ENCODE measurements at regions not wholly inside any gene's neighbourhood (a gene's known extent, or its start where the extent isn't known, plus 50 kb on each side); places are given as distances from the start of the nearest gene placed in this dataset.

DNA sequence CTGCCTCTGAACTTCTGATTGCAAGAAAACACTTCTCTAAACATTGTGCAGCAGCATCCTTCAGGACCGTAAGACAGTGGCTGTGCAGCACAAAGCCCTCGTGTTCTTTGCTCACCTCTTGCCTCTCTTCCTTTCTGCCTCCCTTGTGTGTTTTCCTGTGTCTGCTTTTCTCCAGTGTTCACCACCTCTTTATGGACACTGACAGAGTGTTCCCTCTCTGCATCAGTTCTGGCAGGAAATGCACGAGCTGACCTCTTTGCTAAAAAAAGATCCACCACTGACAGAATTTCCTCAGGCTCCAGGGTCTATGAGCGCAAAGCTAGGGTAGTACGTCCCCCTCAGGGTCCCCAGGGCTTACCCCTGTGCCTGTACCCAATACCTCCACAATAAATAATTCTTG lies 74.3 kb downstream of the C5orf15 start:
- Histone ChIP-seq H3K27me3 (ENCODE audit: control insufficient read depth, low read length) (no peaks in the 10 kb centered on the region), H4K20me1 (ENCODE audit: control insufficient read depth, insufficient read depth, low read depth, low read length) (no peaks in the 10 kb centered on the region), H3K9me2 (replicated peaks; ENCODE audit: control insufficient read depth, low read length) (no peaks in the 10 kb centered on the region), H3K79me2 (ENCODE audit: control insufficient read depth, low read length) (no peaks in the 10 kb centered on the region), H3F3A (ENCODE audit: control insufficient read depth, insufficient read depth) (no peaks in the 10 kb centered on the region), H3K4me1 (ENCODE audit: control insufficient read depth, low read length) (peaks cover 38% of the 10 kb centered on the region), H3K4me3 (ENCODE audit: low read length) (no peak overlapping the region), H3K4me2 (ENCODE audit: low read length) (peak overlapping the region; percentile 24), H3K27ac (ENCODE audit: low read depth, low read length) (no peak overlapping the region), H3K36me3 (ENCODE audit: control insufficient read depth, low read length) (no peaks in the 10 kb centered on the region), H3K9me3 (ENCODE audit: control insufficient read depth, insufficient read depth, low read length) (no peaks in the 10 kb centered on the region)
- TF ChIP-seq, protein P1, sequence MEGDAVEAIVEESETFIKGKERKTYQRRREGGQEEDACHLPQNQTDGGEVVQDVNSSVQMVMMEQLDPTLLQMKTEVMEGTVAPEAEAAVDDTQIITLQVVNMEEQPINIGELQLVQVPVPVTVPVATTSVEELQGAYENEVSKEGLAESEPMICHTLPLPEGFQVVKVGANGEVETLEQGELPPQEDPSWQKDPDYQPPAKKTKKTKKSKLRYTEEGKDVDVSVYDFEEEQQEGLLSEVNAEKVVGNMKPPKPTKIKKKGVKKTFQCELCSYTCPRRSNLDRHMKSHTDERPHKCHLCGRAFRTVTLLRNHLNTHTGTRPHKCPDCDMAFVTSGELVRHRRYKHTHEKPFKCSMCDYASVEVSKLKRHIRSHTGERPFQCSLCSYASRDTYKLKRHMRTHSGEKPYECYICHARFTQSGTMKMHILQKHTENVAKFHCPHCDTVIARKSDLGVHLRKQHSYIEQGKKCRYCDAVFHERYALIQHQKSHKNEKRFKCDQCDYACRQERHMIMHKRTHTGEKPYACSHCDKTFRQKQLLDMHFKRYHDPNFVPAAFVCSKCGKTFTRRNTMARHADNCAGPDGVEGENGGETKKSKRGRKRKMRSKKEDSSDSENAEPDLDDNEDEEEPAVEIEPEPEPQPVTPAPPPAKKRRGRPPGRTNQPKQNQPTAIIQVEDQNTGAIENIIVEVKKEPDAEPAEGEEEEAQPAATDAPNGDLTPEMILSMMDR (IDR thresholded peaks at IDR 0.05; ENCODE audit: low read depth, low read length, poor library complexity, severe bottlenecking) = no peak
- TF ChIP-seq EZH2phosphoT487 (IDR thresholded peaks at IDR 0.05; ENCODE audit: borderline replicate concordance, low read length) = no peak

DNA sequence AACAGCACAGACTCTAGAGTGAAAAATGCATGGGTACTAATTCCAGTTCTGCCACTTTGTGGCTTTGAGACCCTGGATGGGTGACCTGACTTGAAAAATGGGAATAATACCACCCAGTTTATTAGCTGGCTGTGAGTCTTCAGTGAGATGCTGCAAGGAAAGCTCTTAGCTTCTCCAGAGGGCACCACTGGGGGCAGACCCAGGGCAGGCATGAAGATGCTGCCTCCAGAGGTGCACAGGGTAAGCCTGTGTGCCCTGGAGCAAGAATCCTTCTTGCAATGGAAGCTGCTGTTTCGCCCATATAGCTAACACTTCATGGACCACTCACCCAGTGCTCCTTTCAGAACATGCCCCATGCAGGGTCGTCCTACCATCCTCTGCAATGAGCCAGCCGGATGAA lies 75.7 kb downstream of the C5orf15 start:
- Histone ChIP-seq H3K27ac (ENCODE audit: low read depth, low read length) (no peak overlapping the region), H3K9me3 (ENCODE audit: control insufficient read depth, insufficient read depth, low read length) (no peaks in the 10 kb centered on the region), H3F3A (ENCODE audit: control insufficient read depth, insufficient read depth) (no peaks in the 10 kb centered on the region), H3K27me3 (ENCODE audit: control insufficient read depth, low read length) (no peaks in the 10 kb centered on the region), H3K4me2 (ENCODE audit: low read length) (no peak overlapping the region), H3K79me2 (ENCODE audit: control insufficient read depth, low read length) (no peaks in the 10 kb centered on the region), H3K4me3 (ENCODE audit: low read length) (no peak overlapping the region), H4K20me1 (ENCODE audit: control insufficient read depth, insufficient read depth, low read depth, low read length) (no peaks in the 10 kb centered on the region), H3K4me1 (ENCODE audit: control insufficient read depth, low read length) (peaks cover 24% of the 10 kb centered on the region), H3K9me2 (replicated peaks; ENCODE audit: control insufficient read depth, low read length) (no peaks in the 10 kb centered on the region), H3K36me3 (ENCODE audit: control insufficient read depth, low read length) (no peaks in the 10 kb centered on the region)
- TF ChIP-seq, protein P1 (IDR thresholded peaks at IDR 0.05; ENCODE audit: low read depth, low read length, poor library complexity, severe bottlenecking) = no peak
- TF ChIP-seq EZH2phosphoT487 (IDR thresholded peaks at IDR 0.05; ENCODE audit: borderline replicate concordance, low read length) = no peak

DNA sequence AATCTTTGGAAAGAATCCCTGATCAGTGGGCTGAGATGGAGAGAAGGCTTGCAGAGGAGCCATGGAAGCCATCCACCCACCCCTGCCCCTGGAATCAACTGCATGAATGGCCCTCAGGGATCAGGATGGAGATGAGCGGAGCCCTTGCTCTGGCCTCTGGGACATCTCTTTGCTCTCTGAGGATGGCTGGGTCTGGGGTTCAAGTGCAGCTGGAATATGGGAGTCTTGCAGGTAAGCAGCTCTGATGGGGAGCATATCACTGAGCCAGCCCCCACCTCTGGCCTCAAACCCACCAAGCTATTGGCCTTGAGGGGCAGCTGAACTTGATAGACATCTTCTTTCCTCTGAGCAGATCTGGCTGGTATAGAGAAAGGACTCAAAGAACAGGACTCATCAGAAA lies 76.1 kb downstream of the C5orf15 start:
- Histone ChIP-seq H4K20me1 (ENCODE audit: control insufficient read depth, insufficient read depth, low read depth, low read length) (no peaks in the 10 kb centered on the region), H3K4me3 (ENCODE audit: low read length) (no peak overlapping the region), H3K79me2 (ENCODE audit: control insufficient read depth, low read length) (no peaks in the 10 kb centered on the region), H3K9me2 (replicated peaks; ENCODE audit: control insufficient read depth, low read length) (no peaks in the 10 kb centered on the region), H3F3A (ENCODE audit: control insufficient read depth, insufficient read depth) (no peaks in the 10 kb centered on the region), H3K27ac (ENCODE audit: low read depth, low read length) (no peak overlapping the region), H3K4me2 (ENCODE audit: low read length) (no peak overlapping the region), H3K36me3 (ENCODE audit: control insufficient read depth, low read length) (no peaks in the 10 kb centered on the region), H3K27me3 (ENCODE audit: control insufficient read depth, low read length) (no peaks in the 10 kb centered on the region), H3K9me3 (ENCODE audit: control insufficient read depth, insufficient read depth, low read length) (no peaks in the 10 kb centered on the region), H3K4me1 (ENCODE audit: control insufficient read depth, low read length) (peaks cover 19% of the 10 kb centered on the region)
- TF ChIP-seq EZH2phosphoT487 (IDR thresholded peaks at IDR 0.05; ENCODE audit: borderline replicate concordance, low read length) = no peak
- TF ChIP-seq, protein P1 (IDR thresholded peaks at IDR 0.05; ENCODE audit: low read depth, low read length, poor library complexity, severe bottlenecking) = no peak

DNA sequence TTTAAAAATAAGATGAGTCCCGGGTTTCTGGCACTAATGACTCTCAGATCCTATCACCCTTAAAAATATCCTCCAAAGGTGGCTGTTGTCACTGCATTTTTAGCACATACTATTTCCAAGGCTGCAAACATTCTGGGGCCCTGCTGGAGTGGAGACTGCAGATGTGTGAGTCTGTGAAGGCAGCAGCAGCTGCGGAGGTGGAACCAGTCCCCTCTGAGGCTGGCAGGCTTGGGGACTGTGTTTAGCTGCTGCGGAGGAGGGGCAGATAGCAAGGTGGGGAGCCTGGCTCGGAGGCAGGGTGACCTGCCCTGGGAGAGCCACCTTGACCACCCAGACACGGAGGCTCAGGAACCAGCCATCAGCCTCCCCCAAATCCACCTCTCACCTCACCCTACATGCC lies 77.0 kb downstream of the C5orf15 start:
- Histone ChIP-seq H3K36me3 (ENCODE audit: control insufficient read depth, low read length) (no peaks in the 10 kb centered on the region), H3F3A (ENCODE audit: control insufficient read depth, insufficient read depth) (no peaks in the 10 kb centered on the region), H4K20me1 (ENCODE audit: control insufficient read depth, insufficient read depth, low read depth, low read length) (no peaks in the 10 kb centered on the region), H3K9me3 (ENCODE audit: control insufficient read depth, insufficient read depth, low read length) (no peaks in the 10 kb centered on the region), H3K4me2 (ENCODE audit: low read length) (no peak overlapping the region), H3K79me2 (ENCODE audit: control insufficient read depth, low read length) (no peaks in the 10 kb centered on the region), H3K4me3 (ENCODE audit: low read length) (no peak overlapping the region), H3K27ac (ENCODE audit: low read depth, low read length) (no peak overlapping the region), H3K9me2 (replicated peaks; ENCODE audit: control insufficient read depth, low read length) (no peaks in the 10 kb centered on the region), H3K4me1 (ENCODE audit: control insufficient read depth, low read length) (peaks cover 11% of the 10 kb centered on the region), H3K27me3 (ENCODE audit: control insufficient read depth, low read length) (no peaks in the 10 kb centered on the region)
- no peak for TF ChIP-seq EZH2phosphoT487 (IDR thresholded peaks at IDR 0.05; ENCODE audit: borderline replicate concordance, low read length)
- TF ChIP-seq, protein P1 (IDR thresholded peaks at IDR 0.05; ENCODE audit: low read depth, low read length, poor library complexity, severe bottlenecking) = no peak
